K562 (cell line): ENCODE measurements at regions not wholly inside any gene's neighbourhood (a gene's known extent, or its start where the extent isn't known, plus 50 kb on each side); places are given as distances from the start of the nearest gene placed in this dataset.
A peak's percentile ranks its signal among the peaks of the same experiment; 100 is the strongest.

Experiments used
- ATF6 ChIP-seq: sonication (generic); formaldehyde crosslinking; IDR thresholded peaks from 2 replicates; pipeline ENCODE4 v1.4.0; 2020; ENCODE audit warnings: mild to moderate bottlenecking, missing genetic modification reagents
- CHD4 ChIP-seq: fragments of 200-600 bp; sonication (generic); IDR thresholded peaks from 3 replicates; pipeline ENCODE4 v1.6.1; 2012; ENCODE audit warnings: low read depth, mild to moderate bottlenecking, mixed read lengths, low read length, inconsistent platforms; ENCODE audit not compliant: insufficient read depth, insufficient replicate concordance, poor library complexity, severe bottlenecking
- CREB3L1 ChIP-seq: fragments of 450-650 bp; IDR thresholded peaks from 2 replicates; pipeline ENCODE4 v1.6.1; 2014; ENCODE audit warnings: low read depth, mild to moderate bottlenecking, moderate library complexity, borderline replicate concordance
- DEAF1 ChIP-seq: fragments of 450-650 bp; formaldehyde crosslinking; IDR thresholded peaks from 2 replicates; pipeline ENCODE4 v1.4.0; 2020; ENCODE audit warnings: mild to moderate bottlenecking, moderate library complexity
- FOXA3 ChIP-seq, 2 experiments: fragments of 450-650 bp in 1 of 2; sonication (generic) in 1 of 2; formaldehyde crosslinking; IDR thresholded peaks in 1 of 2; conservative IDR thresholded peaks in 1 of 2; 2 replicates each; pipeline versions ENCODE4 v1.4.0 to v1.8.0; 2020 to 2022; ENCODE audit warnings: mild to moderate bottlenecking in 2 of 2, missing genetic modification reagents in 1 of 2
- HDGF ChIP-seq: fragments of 450-650 bp; IDR thresholded peaks from 2 replicates; pipeline ENCODE4 v1.6.1; 2016
- MTA3 ChIP-seq: fragments of 450-650 bp; formaldehyde crosslinking; IDR thresholded peaks from 2 replicates; pipeline ENCODE4 v1.6.1; 2017; ENCODE audit warnings: mild to moderate bottlenecking, borderline replicate concordance
- NFXL1 ChIP-seq: fragments of 450-650 bp; formaldehyde crosslinking; IDR thresholded peaks from 2 replicates; pipeline ENCODE4 v1.4.0; 2021; ENCODE audit warnings: mild to moderate bottlenecking
- RBBP5 ChIP-seq: fragments of 200-600 bp; sonication (generic); IDR thresholded peaks from 2 replicates; pipeline ENCODE4 v1.6.1; 2012; ENCODE audit warnings: borderline replicate concordance, mild to moderate bottlenecking, low read length, control low read depth, inconsistent platforms; ENCODE audit not compliant: insufficient read depth, poor library complexity, severe bottlenecking
- SNRNP70 ChIP-seq: fragments of 200-400 bp; formaldehyde crosslinking; optimal IDR thresholded peaks from 2 replicates; pipeline ENCODE3; 2017; ENCODE audit warnings: low read depth, low read length
- SRF ChIP-seq, 2 experiments: fragments of 250-450, 450-650 bp in 1 of 2; sonication (Bioruptor Pico) in 1 of 2; sonication (generic) in 1 of 2; formaldehyde crosslinking; IDR thresholded peaks; 2 replicates each; pipeline versions ENCODE4 v1.5.0 to v1.5.1; 2020 to 2022; ENCODE audit warnings: mild to moderate bottlenecking in 1 of 2, missing genetic modification reagents in 1 of 2
- TEAD4 ChIP-seq, 2 experiments: sonication (generic) in 1 of 2; formaldehyde crosslinking in 1 of 2; IDR thresholded peaks; 2 replicates each; pipeline versions ENCODE4 v1.6.1 to v1.8.0; 2012 to 2022; ENCODE audit warnings: borderline replicate concordance in 1 of 2, inconsistent platforms in 1 of 2, low read length in 1 of 2, mild to moderate bottlenecking in 1 of 2, missing genetic modification reagents in 1 of 2
- ZNF175 ChIP-seq: fragments of 200-800 bp; sonication (Bioruptor generic); IDR thresholded peaks from 2 replicates; pipeline ENCODE4 v1.6.1; 2016; ENCODE audit warnings: low read depth, mild to moderate bottlenecking, missing genetic modification characterization, missing compliant biosample characterization
- ZNF224 ChIP-seq: sonication (generic); formaldehyde crosslinking; IDR thresholded peaks from 2 replicates; pipeline ENCODE4 v1.8.0; 2022; ENCODE audit warnings: mild to moderate bottlenecking, missing genetic modification reagents
- ZNF274 ChIP-seq: IDR thresholded peaks from 2 replicates; pipeline ENCODE4 v1.6.1; 2011; ENCODE audit warnings: low read depth, mild to moderate bottlenecking, low read length, moderate library complexity, borderline replicate concordance
- ZNF316 ChIP-seq: fragments of 450-650 bp; IDR thresholded peaks from 2 replicates; pipeline ENCODE4 v1.6.1; 2016

- TF ChIP-seq DEAF1 (CRISPR knock-in tag) (no peak), CREB3L1 (0 out of 2 replicates have a peak, but pooled peaks have one; percentile 30), SRF (CRISPR knock-in tag; IDR thresholded peaks at IDR 0.05) (no peak), HDGF (no peak), MTA3 (0 out of 2 replicates have a peak, but pooled peaks have one; percentile 68), SNRNP70 (no peak), ZNF224 (CRISPR knock-in tag) (no peak), ZNF175 (CRISPR knock-in tag) (no peak), NFXL1 (peak; percentile 59), TEAD4 (IDR thresholded peaks at IDR 0.05; ENCODE audit: low read length) (peak; percentile 83), TEAD4 (CRISPR knock-in tag; IDR thresholded peaks at IDR 0.05; ENCODE audit: borderline replicate concordance) (no peak), RBBP5 (peak; percentile 15), ATF6 (CRISPR knock-in tag) (0 out of 2 replicates have a peak, but pooled peaks have one; percentile 40), CHD4 (no peak), ZNF274 (peak; percentile 74; the same call in 1 of the 2 replicates), FOXA3 (CRISPR knock-in tag; conservative IDR thresholded peaks at IDR 0.05 in 1 of 2, IDR thresholded peaks at IDR 0.05 in 1 of 2) (no peak), ZNF316 (peak; percentile 89)
These were observed 60.0 kb upstream of the BTN3A2 start (continued) for GRCh38 chr6:26304797-26305640.
